GM20000 (cell line): ENCODE measurements at regions not wholly inside any gene's neighbourhood (a gene's known extent, or its start where the extent isn't known, plus 50 kb on each side); places are given as distances from the start of the nearest gene placed in this dataset.

Source experiments
- DNase-seq: peaks from one replicate; pipeline ENCODE4 v3.0.0; 2012; ENCODE audit warnings: low spot score
- CTCF ChIP-seq: IDR thresholded peaks from 2 replicates; pipeline ENCODE4 v1.5.1; 2012; ENCODE audit warnings: mild to moderate bottlenecking, control low read depth; ENCODE audit errors: extremely low read depth, missing control alignments

DNA sequence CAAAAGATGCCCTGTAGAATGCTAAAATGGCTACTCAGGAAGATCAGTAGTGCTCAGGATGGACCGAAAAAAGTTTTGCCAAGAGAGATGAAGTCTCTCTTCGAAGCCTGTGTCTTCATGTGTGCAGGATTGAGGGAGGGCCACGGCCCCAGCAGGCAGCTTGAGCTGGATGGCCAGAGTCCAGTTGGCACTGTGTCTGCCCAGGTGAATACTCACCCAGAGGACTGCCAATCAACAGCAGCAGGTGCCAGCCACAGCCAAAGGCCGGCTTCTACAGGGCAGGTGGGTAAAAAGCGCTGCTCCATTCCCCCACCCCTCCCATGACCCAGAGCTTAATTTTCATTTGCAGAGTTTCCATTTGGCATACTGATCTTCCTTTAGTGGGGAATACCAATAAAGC, 287.9 kb upstream of the ZNF608 start:
- no peak for DNase-seq
- no peak for TF ChIP-seq CTCF

GRCh38 chr5:125036494-125036893, 290.1 kb upstream of the ZNF608 start:
- no peak for TF ChIP-seq CTCF
- no peak for DNase-seq

GRCh38 chr5:125037020-125037419, 290.6 kb upstream of the ZNF608 start:
- no peak for TF ChIP-seq CTCF
- peak; percentile 10 for DNase-seq

GRCh38 chr5:125037530-125037929, 291.1 kb upstream of the ZNF608 start:
- TF ChIP-seq CTCF, result no peak

DNA sequence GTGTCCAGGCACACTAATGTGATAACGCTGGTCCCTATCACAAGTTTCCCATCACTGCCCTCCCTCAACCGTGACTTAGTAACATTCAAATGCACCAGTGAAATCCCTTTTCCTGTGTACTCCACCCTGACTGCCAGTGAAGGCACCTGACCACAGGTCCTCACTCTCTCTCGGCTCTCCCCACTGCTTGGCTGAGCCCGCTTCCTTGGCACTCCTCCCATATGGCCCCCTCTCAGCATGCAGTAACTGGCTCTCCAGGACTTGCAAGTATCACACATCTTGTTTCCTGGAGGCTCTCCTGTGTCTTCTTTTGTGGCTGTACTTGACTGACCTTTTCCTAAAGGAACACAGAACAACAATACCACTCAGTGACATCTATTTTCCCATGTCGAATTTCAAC, 292.0 kb upstream of the ZNF608 start:
- TF ChIP-seq CTCF, result no peak
- no peak for DNase-seq

More at GRCh38 chr5:125037530-125037929, 291.1 kb upstream of the ZNF608 start:
- no peak for DNase-seq

- TF ChIP-seq CTCF, result no peak
- DNase-seq, result no peak
These were observed 295.4 kb upstream of the ZNF608 start for GRCh38 chr5:125041798-125042197.

GRCh38 chr5:125042261-125042890, 295.9 kb upstream of the ZNF608 start:
- DNase-seq, result no peak

More at GRCh38 chr5:125042261-125042890, 295.9 kb upstream of the ZNF608 start:
- no peak for TF ChIP-seq CTCF
